Esophagus squamous epithelium (tissue), 5 donors: ENCODE measurements at regions not wholly inside any gene's neighbourhood (a gene's known extent, or its start where the extent isn't known, plus 50 kb on each side); places are given as distances from the start of the nearest gene placed in this dataset.
"Not testable (repeated sequence)": the region's sequence is repeated elsewhere in the genome, so short reads cannot be mapped to it uniquely, and the experiment has no call there.

Experiments
- DNase-seq: peaks from one replicate; lab custom pipeline; 2025; lab: John Stamatoyannopoulos, UW
- H3K27ac ChIP-seq, 4 donors: fragments of 200-600 bp; sonication (generic); one replicate each; pipeline ENCODE4 v1.5.1; 2016 to 2019; ENCODE audit warnings: mild to moderate bottlenecking in 1 of 4
- H3K27me3 ChIP-seq, 4 donors: fragments of 200-600 bp; sonication (generic); 1 replicate in 3 of 4; 2 replicates in 1 of 4; pipeline versions ENCODE4 v1.5.1 to v1.6.0; 2017 to 2021; ENCODE audit warnings: antibody characterized with exemption in 1 of 4
- H3K36me3 ChIP-seq, 3 donors: fragments of 200-600 bp; sonication (generic); one replicate each; pipeline ENCODE4 v1.5.1; 2016 to 2019
- H3K4me1 ChIP-seq, 3 donors: fragments of 200-600 bp; sonication (generic); one replicate each; pipeline ENCODE4 v1.5.1; 2017 to 2019
- H3K4me3 ChIP-seq, 4 donors: fragments of 200-600 bp; sonication (generic); 1 replicate in 3 of 4; 2 replicates in 1 of 4; pipeline ENCODE4 v1.5.1; 2016 to 2019; ENCODE audit warnings: mild to moderate bottlenecking in 2 of 4, moderate library complexity in 1 of 4
- H3K9me3 ChIP-seq, 3 donors: fragments of 200-600 bp; sonication (generic); one replicate each; pipeline ENCODE4 v1.5.1; 2016 to 2019
- POLR2A ChIP-seq, 4 donors: fragments of 450-650 bp; IDR thresholded peaks; one replicate each; pipeline ENCODE4 v1.6.1; 2017; ENCODE audit warnings: antibody characterized with exemption in 4 of 4, mild to moderate bottlenecking in 4 of 4, moderate library complexity in 3 of 4
- WGBS, 2 donors: methylation state at CpG; one replicate each; pipeline ENCODE4 v1.1.5; 2018; 5-methylcytosine and 5-hydroxymethylcytosine counted together
- intact Hi-C: fragments of 100-400 bp; cut with DNase I; formaldehyde crosslinking; loops from one replicate; pipeline ENCODE4 v1.15.0; 2022
- TF ChIP-seq, protein P1 (sequence below), 6 experiments: fragments of 450-650 bp in 4 of 6; fragments of 200-600 bp in 2 of 6; sonication (generic) in 2 of 6; IDR thresholded peaks; one replicate each; pipeline ENCODE4 v1.5.1; 2016 to 2019; ENCODE audit warnings: antibody characterized with exemption in 6 of 6, mild to moderate bottlenecking in 4 of 6, moderate library complexity in 4 of 6
- donor health status: DM: yes; HTN: yes; CAD: no.

DNA sequence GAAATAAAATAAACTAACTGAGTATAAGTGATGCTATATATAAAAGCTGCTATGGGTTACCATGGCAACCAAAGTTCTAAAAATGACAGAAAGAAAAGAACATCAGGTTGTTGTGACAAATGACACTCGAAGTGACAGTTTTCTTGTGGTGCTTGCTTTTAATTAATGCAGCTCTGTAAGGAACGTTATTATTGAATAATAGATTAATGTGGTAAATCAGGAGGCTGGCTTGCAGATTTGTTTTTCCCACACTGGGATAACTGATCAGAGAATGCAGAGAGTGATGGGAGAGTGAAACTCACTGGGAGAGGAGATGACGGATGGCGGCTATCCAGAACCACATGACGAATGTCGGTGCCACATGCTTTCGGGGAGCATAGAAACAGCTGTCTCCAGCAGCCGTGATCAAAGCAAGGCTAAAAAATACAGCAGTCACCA is 207.0 kb upstream of the ATP10A start:
- peaks cover 0 to 6% (median 0%) of the 10 kb centered on the region in 4 donors for H3K27me3 ChIP-seq
- no peak overlapping the region for H3K27ac ChIP-seq
- WGBS, 2 donors, result 48 to 62% methylated on average over 8 of the region's 8 CpGs
- no peaks in the 10 kb centered on the region for H3K36me3 ChIP-seq
- H3K4me1 ChIP-seq, result no peaks in the 10 kb centered on the region
- DNase-seq, result no peak
- H3K9me3 ChIP-seq, result no peaks in the 10 kb centered on the region
- intact Hi-C loops, result no loop called here
- no peak overlapping the region for H3K4me3 ChIP-seq
- TF ChIP-seq POLR2A (IDR thresholded peaks at IDR 0.05), result no peak
- TF ChIP-seq, protein P1, sequence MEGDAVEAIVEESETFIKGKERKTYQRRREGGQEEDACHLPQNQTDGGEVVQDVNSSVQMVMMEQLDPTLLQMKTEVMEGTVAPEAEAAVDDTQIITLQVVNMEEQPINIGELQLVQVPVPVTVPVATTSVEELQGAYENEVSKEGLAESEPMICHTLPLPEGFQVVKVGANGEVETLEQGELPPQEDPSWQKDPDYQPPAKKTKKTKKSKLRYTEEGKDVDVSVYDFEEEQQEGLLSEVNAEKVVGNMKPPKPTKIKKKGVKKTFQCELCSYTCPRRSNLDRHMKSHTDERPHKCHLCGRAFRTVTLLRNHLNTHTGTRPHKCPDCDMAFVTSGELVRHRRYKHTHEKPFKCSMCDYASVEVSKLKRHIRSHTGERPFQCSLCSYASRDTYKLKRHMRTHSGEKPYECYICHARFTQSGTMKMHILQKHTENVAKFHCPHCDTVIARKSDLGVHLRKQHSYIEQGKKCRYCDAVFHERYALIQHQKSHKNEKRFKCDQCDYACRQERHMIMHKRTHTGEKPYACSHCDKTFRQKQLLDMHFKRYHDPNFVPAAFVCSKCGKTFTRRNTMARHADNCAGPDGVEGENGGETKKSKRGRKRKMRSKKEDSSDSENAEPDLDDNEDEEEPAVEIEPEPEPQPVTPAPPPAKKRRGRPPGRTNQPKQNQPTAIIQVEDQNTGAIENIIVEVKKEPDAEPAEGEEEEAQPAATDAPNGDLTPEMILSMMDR (IDR thresholded peaks at IDR 0.05), result no peak

DNA sequence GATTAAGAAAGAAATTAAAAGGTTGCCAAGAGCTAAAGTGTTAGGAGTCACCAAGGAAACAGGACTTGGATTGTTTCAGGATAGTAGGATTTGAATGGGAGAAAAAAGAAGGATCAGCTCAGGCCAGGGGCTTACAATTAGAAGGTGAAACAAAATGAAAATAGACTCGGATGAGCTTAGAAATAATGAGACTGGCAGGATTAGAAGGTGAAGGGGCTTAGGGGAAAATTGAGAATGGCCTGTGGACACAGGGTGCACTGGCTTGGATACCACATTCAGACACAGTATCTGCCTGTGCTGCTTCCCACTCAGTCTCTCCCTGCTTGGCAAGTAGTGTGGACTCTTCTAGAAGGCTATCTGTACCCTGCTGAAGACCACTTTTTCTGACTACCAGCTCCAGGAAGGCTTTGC is 206.1 kb upstream of the ATP10A start:
- no peak overlapping the region for H3K4me3 ChIP-seq
- intact Hi-C loops, result no loop called here
- H3K4me1 ChIP-seq, result no peaks in the 10 kb centered on the region
- no peaks in the 10 kb centered on the region for H3K36me3 ChIP-seq
- H3K9me3 ChIP-seq, result no peaks in the 10 kb centered on the region
- no peak for DNase-seq
- H3K27ac ChIP-seq, result no peak overlapping the region
- H3K27me3 ChIP-seq, result peaks cover 0 to 6% (median 0%) of the 10 kb centered on the region in 4 donors
- no peak for TF ChIP-seq POLR2A (IDR thresholded peaks at IDR 0.05)
- TF ChIP-seq, protein P1 (IDR thresholded peaks at IDR 0.05), result no peak
- WGBS, 2 donors, result 48 to 50% methylated on average over 1 of the region's 1 CpG

DNA sequence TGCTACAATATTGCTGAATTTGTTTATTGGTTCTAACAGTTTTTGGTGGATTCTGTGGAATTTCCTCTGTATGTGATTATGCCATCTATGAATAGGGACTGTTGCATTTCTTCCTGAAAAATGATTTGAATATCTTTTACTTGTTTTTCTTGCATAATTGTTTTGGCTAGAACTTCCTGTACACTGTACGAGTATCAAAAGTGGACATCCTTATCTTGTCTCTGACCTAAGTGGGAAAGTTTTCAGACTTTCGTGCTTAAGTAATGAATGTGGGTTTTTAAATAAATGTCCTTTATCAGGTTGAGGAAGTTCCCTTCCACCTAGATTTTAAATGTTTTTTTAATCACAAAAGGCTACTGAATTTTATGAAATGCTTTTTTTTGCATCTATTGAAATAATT is 203.8 kb upstream of the ATP10A start:
- 55 to 73% methylated on average over 2 of the region's 2 CpGs for WGBS, 2 donors
- Histone ChIP-seq H3K4me1 (no peaks in the 10 kb centered on the region), H3K36me3 (no peaks in the 10 kb centered on the region), H3K9me3 (no peaks in the 10 kb centered on the region), H3K27me3 (no peaks in the 10 kb centered on the region), H3K4me3 (no peak overlapping the region), H3K27ac (no peak overlapping the region)
- no peak for DNase-seq
- TF ChIP-seq, protein P1 (IDR thresholded peaks at IDR 0.05), result no peak
- TF ChIP-seq POLR2A (IDR thresholded peaks at IDR 0.05), result no peak
- intact Hi-C loops, result no loop called here

DNA sequence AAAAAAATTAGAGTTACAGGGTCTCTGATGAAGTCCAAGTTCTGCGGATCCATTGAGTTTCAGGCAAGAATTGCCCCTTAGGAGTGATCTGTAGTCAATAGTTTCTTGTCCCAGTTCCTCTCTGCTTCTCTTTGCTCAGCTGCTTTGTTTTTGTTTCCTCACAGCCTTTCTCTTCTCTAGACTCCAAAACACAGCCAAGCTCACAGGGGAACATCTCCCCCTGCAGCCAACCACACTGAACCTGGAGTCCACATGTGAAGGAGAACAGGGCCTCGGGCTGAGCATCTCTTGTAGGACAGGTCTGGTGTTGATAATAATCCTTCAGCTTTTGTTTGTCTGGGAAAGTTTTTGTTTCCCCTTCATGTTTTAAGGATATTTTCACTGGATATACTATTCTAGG is 202.6 kb upstream of the ATP10A start:
- intact Hi-C loops, result no loop called here

DNA sequence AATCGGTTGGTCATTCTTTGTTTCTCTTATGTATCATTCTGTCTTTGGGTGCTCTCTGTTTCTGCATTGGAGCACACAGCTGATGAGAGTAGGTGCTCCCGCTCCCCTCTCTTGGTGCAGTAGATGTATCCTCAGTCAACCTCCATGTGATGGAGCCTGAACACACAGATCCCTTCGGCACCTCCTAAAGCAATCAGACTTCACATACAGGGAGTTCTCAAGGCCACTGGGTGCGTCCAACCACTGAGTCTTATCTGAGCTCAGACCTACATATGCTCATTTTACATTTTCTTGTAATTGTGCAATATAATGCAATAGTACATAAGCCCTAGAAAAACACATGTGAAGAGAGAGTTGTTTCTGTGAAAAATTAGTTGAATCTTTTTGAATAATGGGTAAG is 198.1 kb upstream of the ATP10A start:
- 67 to 84% methylated on average over 4 of the region's 4 CpGs for WGBS, 2 donors
- TF ChIP-seq POLR2A (IDR thresholded peaks at IDR 0.05), result no peak
- TF ChIP-seq, protein P1 (IDR thresholded peaks at IDR 0.05), result no peak
- Histone ChIP-seq H3K4me3 (no peak overlapping the region), H3K4me1 (no peaks in the 10 kb centered on the region), H3K27ac (no peak overlapping the region), H3K9me3 (no peaks in the 10 kb centered on the region), H3K36me3 (no peaks in the 10 kb centered on the region), H3K27me3 (no peaks in the 10 kb centered on the region)
- intact Hi-C loops, result no loop called here
- DNase-seq, result no peak

More for the DNA sequence above, 202.6 kb upstream of the ATP10A start:
- Histone ChIP-seq H3K4me1 (no peaks in the 10 kb centered on the region), H3K9me3 (no peaks in the 10 kb centered on the region), H3K4me3 (no peak overlapping the region), H3K36me3 (no peaks in the 10 kb centered on the region), H3K27me3 (no peaks in the 10 kb centered on the region), H3K27ac (no peak overlapping the region)
- DNase-seq, result no peak
- TF ChIP-seq, protein P1 (IDR thresholded peaks at IDR 0.05), result no peak
- no peak for TF ChIP-seq POLR2A (IDR thresholded peaks at IDR 0.05)
- WGBS, 2 donors, result 66 to 74% methylated on average over 2 of the region's 2 CpGs

DNA sequence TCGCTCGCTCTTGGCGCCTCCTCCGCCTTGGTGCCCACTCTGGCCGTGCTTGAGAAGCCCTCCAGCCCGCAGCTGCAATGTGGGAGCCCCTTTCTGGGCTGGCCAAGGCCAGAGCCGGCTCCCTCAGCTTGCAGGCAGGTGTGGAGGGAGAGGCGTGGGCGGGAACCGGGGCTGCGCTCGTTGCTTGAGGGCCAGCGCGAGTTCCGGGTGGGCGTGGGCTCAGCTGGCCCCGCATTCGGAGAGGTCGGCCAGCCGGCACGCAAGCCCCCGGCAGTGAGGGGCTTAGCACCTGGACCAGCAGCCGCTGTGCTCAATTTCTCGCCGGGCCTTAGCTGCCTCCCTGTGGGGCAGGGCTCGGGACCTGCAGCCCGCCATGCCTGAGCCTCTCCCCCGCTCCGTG is 193.6 kb upstream of the ATP10A start:
- no CpG with 5 or more reads among the region's 29 CpGs for WGBS, 2 donors

More for the DNA sequence above, 193.6 kb upstream of the ATP10A start:
- H3K9me3 ChIP-seq, H3K36me3 ChIP-seq, H3K4me1 ChIP-seq, H3K27me3 ChIP-seq, H3K4me3 ChIP-seq, H3K27ac ChIP-seq, DNase-seq, intact Hi-C loops: not testable (repeated sequence)
